AG09319 (cell line): ENCODE measurements at regions not wholly inside any gene's neighbourhood (a gene's known extent, or its start where the extent isn't known, plus 50 kb on each side); places are given as distances from the start of the nearest gene placed in this dataset.

Experiments
- DNase-seq: peaks from one replicate; pipeline ENCODE4 v3.0.0-alpha.2; 2010; ENCODE audit warnings: low read depth; ENCODE audit errors: extremely low read depth
- CTCF ChIP-seq: IDR thresholded peaks from 2 replicates; pipeline ENCODE4 v1.5.1; 2011; ENCODE audit warnings: low read depth, mild to moderate bottlenecking, inconsistent platforms, low read length, moderate library complexity

- no peak for DNase-seq
- TF ChIP-seq CTCF: no peak
These were observed 393.7 kb downstream of the PPP3CA start for GRCh38 chr4:100953616-100954015.

- no peak for TF ChIP-seq CTCF
- DNase-seq: no peak
These were observed 394.7 kb downstream of the PPP3CA start for GRCh38 chr4:100952590-100952989.

- no peak for DNase-seq
- TF ChIP-seq CTCF: no peak
These were observed 397.9 kb downstream of the PPP3CA start for GRCh38 chr4:100949350-100949935.

- no peak for TF ChIP-seq CTCF
- no peak for DNase-seq
These were observed 398.4 kb downstream of the PPP3CA start for GRCh38 chr4:100948911-100949310.

GRCh38 chr4:100945789-100946188 is 401.5 kb downstream of the PPP3CA start:
- TF ChIP-seq CTCF: no peak
- DNase-seq: no peak

GRCh38 chr4:100938698-100939097 is 408.6 kb downstream of the PPP3CA start:
- DNase-seq: no peak
- no peak for TF ChIP-seq CTCF

- DNase-seq: no peak
- TF ChIP-seq CTCF: no peak
These were observed 410.5 kb downstream of the PPP3CA start for GRCh38 chr4:100936661-100937375.
